GM13977 (cell line): ENCODE measurements at regions not wholly inside any gene's neighbourhood (a gene's known extent, or its start where the extent isn't known, plus 50 kb on each side); places are given as distances from the start of the nearest gene placed in this dataset.

Source experiments
- DNase-seq: peaks from one replicate; pipeline ENCODE4 v3.0.0; 2012; ENCODE audit warnings: low spot score
- in situ Hi-C: fragments of 300-500 bp; cut with MboI; formaldehyde crosslinking; loops from one replicate; pipeline ENCODE4 v1.12.0; 2022; ENCODE audit warnings: low sequenced_read_pairs, low pct_unique_long_range_greater_than_20kb, mixed read lengths, inconsistent platforms; ENCODE audit not compliant: unreplicated experiment
- TF ChIP-seq, protein P1 (sequence below): IDR thresholded peaks from 2 replicates; pipeline ENCODE4 v1.5.1; 2012; ENCODE audit warnings: mild to moderate bottlenecking, control low read depth; ENCODE audit not compliant: insufficient read depth; ENCODE audit errors: extremely low read depth, missing control alignments

DNA sequence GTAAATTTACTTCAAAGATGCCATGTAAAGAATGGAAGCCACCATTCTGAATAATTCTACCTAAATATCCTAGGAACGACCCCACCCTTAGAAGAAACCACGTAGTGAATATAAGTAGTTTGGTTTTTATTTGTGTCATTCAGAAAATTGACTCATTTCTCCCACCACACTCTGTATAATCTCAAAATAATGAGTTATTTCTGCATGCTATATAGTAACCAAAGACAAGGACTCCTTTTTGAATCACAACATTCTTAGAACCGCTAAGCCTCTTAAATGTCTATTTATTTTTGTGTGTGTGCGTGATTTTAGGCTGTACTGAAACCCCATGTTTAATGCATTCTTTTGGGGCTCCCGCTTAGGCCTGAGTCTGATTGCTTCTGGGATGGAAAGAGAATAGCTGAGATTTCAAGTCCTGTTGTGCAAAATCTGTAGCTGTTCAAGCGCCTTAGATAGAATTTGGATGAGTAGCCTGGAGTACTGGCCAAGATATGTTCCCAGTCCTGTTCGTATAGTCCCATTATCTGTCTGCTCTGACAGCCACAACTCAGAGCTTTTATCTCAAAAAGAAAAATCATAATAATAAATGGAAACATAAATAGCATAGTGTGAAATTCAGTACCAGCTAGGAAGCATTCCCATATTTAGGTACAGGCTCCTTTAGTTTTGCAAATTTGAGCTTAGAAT lies 532.4 kb upstream of the NBEA start:
- no peak for DNase-seq
- TF ChIP-seq, protein P1, sequence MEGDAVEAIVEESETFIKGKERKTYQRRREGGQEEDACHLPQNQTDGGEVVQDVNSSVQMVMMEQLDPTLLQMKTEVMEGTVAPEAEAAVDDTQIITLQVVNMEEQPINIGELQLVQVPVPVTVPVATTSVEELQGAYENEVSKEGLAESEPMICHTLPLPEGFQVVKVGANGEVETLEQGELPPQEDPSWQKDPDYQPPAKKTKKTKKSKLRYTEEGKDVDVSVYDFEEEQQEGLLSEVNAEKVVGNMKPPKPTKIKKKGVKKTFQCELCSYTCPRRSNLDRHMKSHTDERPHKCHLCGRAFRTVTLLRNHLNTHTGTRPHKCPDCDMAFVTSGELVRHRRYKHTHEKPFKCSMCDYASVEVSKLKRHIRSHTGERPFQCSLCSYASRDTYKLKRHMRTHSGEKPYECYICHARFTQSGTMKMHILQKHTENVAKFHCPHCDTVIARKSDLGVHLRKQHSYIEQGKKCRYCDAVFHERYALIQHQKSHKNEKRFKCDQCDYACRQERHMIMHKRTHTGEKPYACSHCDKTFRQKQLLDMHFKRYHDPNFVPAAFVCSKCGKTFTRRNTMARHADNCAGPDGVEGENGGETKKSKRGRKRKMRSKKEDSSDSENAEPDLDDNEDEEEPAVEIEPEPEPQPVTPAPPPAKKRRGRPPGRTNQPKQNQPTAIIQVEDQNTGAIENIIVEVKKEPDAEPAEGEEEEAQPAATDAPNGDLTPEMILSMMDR = no peak

DNA sequence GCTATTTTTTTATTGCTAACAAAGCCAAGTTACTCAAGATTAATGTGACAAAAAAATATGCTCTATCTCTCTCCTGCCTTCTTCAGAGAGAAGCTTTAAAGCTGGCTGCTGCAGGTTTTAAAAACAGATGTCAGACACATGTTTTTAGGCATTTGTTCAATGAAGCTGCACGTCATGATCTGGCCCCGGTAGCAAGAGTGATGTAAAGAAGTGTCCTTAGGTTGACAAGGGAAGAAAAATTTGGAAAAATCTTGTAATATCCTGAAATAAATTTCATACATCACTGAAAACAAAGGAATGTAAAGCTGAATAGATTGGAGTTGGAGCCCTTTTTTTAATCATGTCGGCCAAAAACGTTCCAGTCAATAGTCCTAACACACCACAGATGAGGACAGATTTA lies 531.4 kb upstream of the NBEA start:
- in situ Hi-C loops = no loop called here
- no peak for DNase-seq
- TF ChIP-seq, protein P1 = no peak

More for the DNA sequence above, 532.4 kb upstream of the NBEA start:
- in situ Hi-C loops = no loop called here

DNA sequence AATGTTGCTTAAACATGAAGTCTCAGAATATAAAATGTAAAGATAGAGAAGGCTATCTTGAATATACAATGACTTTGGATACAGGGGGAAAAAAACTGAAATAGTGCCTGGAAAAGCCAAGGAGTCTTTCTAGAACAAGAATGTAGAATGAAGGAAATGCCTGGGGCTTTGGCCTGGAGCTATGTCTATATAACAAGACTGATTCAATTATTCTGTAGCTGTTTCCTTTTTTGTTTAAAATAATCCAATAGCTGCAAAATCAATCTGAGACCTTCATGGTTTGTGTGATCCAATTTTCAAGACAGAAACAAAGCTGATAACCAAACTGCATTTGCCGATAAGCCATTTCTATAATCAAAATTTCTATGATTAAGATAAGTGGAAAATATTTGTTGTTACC lies 530.9 kb upstream of the NBEA start:
- DNase-seq = no peak
- in situ Hi-C loops = no loop called here
- TF ChIP-seq, protein P1 = no peak

DNA sequence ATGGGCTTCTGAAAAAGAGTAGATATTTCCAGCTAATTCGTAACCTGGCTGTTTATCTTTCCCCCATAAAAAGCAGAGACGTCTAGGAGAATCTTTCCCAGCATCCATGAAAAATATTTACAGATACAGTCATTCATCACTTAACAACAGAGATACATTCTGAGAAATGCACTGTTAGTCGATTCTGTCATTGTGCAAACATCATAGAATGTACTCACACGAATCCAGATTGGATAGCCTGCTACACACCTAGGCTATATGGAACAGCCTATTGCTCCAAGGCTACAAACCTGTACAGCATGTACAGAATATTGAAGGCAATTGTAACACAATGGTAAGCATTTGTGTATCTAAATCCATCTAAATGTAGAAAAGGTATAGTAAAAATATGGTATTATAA lies 530.2 kb upstream of the NBEA start:
- in situ Hi-C loops = no loop called here

DNA sequence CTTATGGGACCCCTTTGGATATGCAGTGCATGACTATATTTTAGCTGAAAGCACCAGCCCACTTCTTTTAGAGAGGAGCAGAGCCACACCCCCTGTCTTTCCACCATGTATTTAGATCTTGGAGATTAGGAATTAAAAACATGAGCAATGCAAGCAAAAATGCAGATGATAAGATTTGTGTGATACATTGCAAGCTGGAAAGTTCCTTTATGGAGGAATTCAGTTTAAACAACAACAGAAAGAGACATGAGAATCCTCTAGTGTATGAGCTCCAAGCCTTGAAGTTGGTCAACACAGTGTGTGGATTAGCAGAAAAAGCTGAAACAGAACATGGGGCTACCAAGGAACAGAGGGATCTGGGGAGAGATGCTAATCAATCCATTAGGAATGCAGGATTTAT lies 529.8 kb upstream of the NBEA start:
- DNase-seq = no peak
- in situ Hi-C loops = no loop called here

More for the DNA sequence above, 530.2 kb upstream of the NBEA start:
- TF ChIP-seq, protein P1 = no peak
- no peak for DNase-seq

DNA sequence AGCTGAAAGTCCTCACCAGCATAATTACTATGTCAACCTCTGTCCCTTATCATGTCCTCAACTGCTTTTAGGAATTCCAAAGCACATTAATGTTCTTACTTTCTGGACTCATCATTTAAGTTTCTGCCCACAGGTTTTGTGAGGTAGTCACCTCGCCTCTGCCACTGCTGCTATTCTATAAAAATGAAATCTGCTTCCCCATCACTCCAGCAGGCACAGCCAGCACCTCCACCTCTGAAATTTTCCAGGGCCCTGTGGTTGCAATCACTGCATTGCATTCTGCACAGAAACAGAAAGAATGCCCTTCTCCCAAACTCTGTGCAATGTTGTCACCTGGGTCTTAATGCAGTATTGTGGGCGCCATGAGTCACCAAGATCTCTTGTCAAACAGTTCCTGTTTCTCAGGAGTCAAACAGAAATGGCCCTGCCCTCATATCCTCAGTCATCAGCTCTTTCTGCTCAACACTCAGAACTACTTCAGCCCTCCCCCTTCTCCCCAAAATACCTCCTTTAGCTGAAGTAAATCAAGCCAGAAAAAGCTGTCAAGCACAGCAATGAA lies 529.2 kb upstream of the NBEA start:
- in situ Hi-C loops = no loop called here
- no peak for DNase-seq
- TF ChIP-seq, protein P1 = no peak

More for the DNA sequence above, 529.8 kb upstream of the NBEA start:
- TF ChIP-seq, protein P1 = no peak
